WTC11 (cell line): ENCODE measurements at regions not wholly inside any gene's neighbourhood (a gene's known extent, or its start where the extent isn't known, plus 50 kb on each side); places are given as distances from the start of the nearest gene placed in this dataset.

Source experiments
- ATAC-seq: fragments of 200-7000 bp; cut with Tn5 transposase; 2 replicates; pipeline ENCODE4 v1.10.0; 2021; ENCODE audit warnings: mild to moderate bottlenecking, moderate library complexity
- CTCF ChIA-PET: fragments of 300-600 bp; sonication (Branson Sonifier 250); formaldehyde crosslinking; loops from one replicate; lab custom pipeline; 2021; ENCODE audit warnings: antibody characterized with exemption; lab: Charles Lee
- POLR2A ChIA-PET: fragments of 350-600 bp; sonication (Branson Sonifier 250); formaldehyde crosslinking; loops from one replicate; lab custom pipeline; 2021; ENCODE audit warnings: antibody characterized with exemption; lab: Charles Lee
- DNase-seq: peaks from one replicate; pipeline ENCODE4 v3.0.0; 2021; ENCODE audit warnings: low spot score
- H3K27ac Mint-ChIP-seq: 2 replicates; pipeline ENCODE4 v1.8.0; 2021; ENCODE audit warnings: mixed read lengths
- H3K27me3 Mint-ChIP-seq: 2 replicates; pipeline ENCODE4 v1.8.0; 2021; ENCODE audit warnings: low read depth, mild to moderate bottlenecking, moderate library complexity, mixed read lengths
- H3K36me3 Mint-ChIP-seq: 2 replicates; pipeline ENCODE4 v1.8.0; 2021; ENCODE audit warnings: mixed read lengths
- H3K4me1 Mint-ChIP-seq: 2 replicates; pipeline ENCODE4 v1.8.0; 2022; ENCODE audit warnings: mixed read lengths
- H3K4me3 Mint-ChIP-seq: 2 replicates; pipeline ENCODE4 v1.8.0; 2021; ENCODE audit warnings: mild to moderate bottlenecking, moderate library complexity, mixed read lengths
- H3K9me3 Mint-ChIP-seq: 2 replicates; pipeline ENCODE4 v1.8.0; 2021; ENCODE audit warnings: mixed read lengths
- CBFB ChIP-seq: sonication (generic); formaldehyde crosslinking; IDR thresholded peaks from 2 replicates; pipeline ENCODE4 v1.8.1; 2022; ENCODE audit warnings: mild to moderate bottlenecking, low read depth, missing genetic modification reagents
- ELF4 ChIP-seq: sonication (generic); formaldehyde crosslinking; IDR thresholded peaks from 2 replicates; pipeline ENCODE4 v1.8.1; 2022; ENCODE audit warnings: low read depth, mild to moderate bottlenecking, moderate library complexity, missing genetic modification reagents
- JAZF1 ChIP-seq: fragments of 250-450 bp; sonication (Bioruptor Pico); IDR thresholded peaks from 2 replicates; pipeline ENCODE4 v1.9.0; 2021; ENCODE audit warnings: moderate library complexity, mild to moderate bottlenecking, inconsistent platforms
- JUN ChIP-seq: sonication (generic); formaldehyde crosslinking; IDR thresholded peaks from 2 replicates; pipeline ENCODE4 v1.8.0; 2023; ENCODE audit warnings: mild to moderate bottlenecking, missing genetic modification reagents
- NFYB ChIP-seq: sonication (generic); formaldehyde crosslinking; conservative IDR thresholded peaks from 2 replicates; pipeline ENCODE4 v1.8.0; 2022; ENCODE audit warnings: low read depth, missing genetic modification reagents
- NR1H2 ChIP-seq: sonication (generic); formaldehyde crosslinking; IDR thresholded peaks from 2 replicates; pipeline ENCODE4 v1.9.0; 2021; ENCODE audit warnings: mild to moderate bottlenecking, moderate library complexity, missing genetic modification reagents
- NR3C1 ChIP-seq: sonication (generic); formaldehyde crosslinking; conservative IDR thresholded peaks from 2 replicates; pipeline ENCODE4 v1.8.1; 2023; ENCODE audit warnings: low read depth, mild to moderate bottlenecking, missing genetic modification reagents
- RELA ChIP-seq: sonication (generic); formaldehyde crosslinking; IDR thresholded peaks from 2 replicates; pipeline ENCODE4 v1.8.1; 2022; ENCODE audit warnings: missing genetic modification reagents, mild to moderate bottlenecking, borderline replicate concordance
- ZBTB21 ChIP-seq: sonication (generic); formaldehyde crosslinking; IDR thresholded peaks from 2 replicates; pipeline ENCODE4 v1.8.1; 2023; ENCODE audit warnings: mild to moderate bottlenecking, missing genetic modification reagents, borderline replicate concordance
- ZNF219 ChIP-seq: sonication (generic); formaldehyde crosslinking; IDR thresholded peaks from 2 replicates; pipeline ENCODE4 v1.8.0; 2023; ENCODE audit warnings: missing genetic modification reagents, mild to moderate bottlenecking, borderline replicate concordance
- ZNF232 ChIP-seq: sonication (generic); formaldehyde crosslinking; IDR thresholded peaks from 2 replicates; pipeline ENCODE4 v1.8.0; 2022; ENCODE audit warnings: mild to moderate bottlenecking, missing genetic modification reagents
- ZNF263 ChIP-seq: sonication (generic); formaldehyde crosslinking; IDR thresholded peaks from 2 replicates; pipeline ENCODE4 v1.8.1; 2022; ENCODE audit warnings: low read depth, mild to moderate bottlenecking, moderate library complexity, missing genetic modification reagents
- ZNF671 ChIP-seq: fragments of 250-450 bp; sonication (Bioruptor Pico); IDR thresholded peaks from 2 replicates; pipeline ENCODE4 v1.8.0; 2021; ENCODE audit warnings: mild to moderate bottlenecking
- TF ChIP-seq, protein P1 (sequence below): sonication (generic); formaldehyde crosslinking; IDR thresholded peaks from 2 replicates; pipeline ENCODE4 v1.8.1; 2022; ENCODE audit warnings: missing genetic modification reagents, borderline replicate concordance
- TF ChIP-seq, protein P2 (sequence below): sonication (generic); formaldehyde crosslinking; IDR thresholded peaks from 2 replicates; pipeline ENCODE4 v1.8.1; 2023; ENCODE audit warnings: mild to moderate bottlenecking, missing genetic modification reagents
- TF ChIP-seq, protein P3 (sequence below): sonication (generic); formaldehyde crosslinking; IDR thresholded peaks from 2 replicates; pipeline ENCODE4 v1.8.1; 2022; ENCODE audit warnings: mild to moderate bottlenecking, missing genetic modification reagents, moderate library complexity, borderline replicate concordance
- TF ChIP-seq, protein P4 (sequence below): sonication (generic); formaldehyde crosslinking; IDR thresholded peaks from 2 replicates; pipeline ENCODE4 v1.8.0; 2023; ENCODE audit warnings: missing genetic modification reagents, mild to moderate bottlenecking, borderline replicate concordance
- TF ChIP-seq, protein P5 (sequence below): sonication (generic); formaldehyde crosslinking; IDR thresholded peaks from 2 replicates; pipeline ENCODE4 v1.8.1; 2022; ENCODE audit warnings: mild to moderate bottlenecking, moderate library complexity, missing genetic modification reagents
- TF ChIP-seq, protein P6 (sequence below): fragments of 250-450 bp; sonication (Bioruptor Pico); IDR thresholded peaks from 2 replicates; pipeline ENCODE4 v1.8.0; 2021; ENCODE audit warnings: mild to moderate bottlenecking

DNA sequence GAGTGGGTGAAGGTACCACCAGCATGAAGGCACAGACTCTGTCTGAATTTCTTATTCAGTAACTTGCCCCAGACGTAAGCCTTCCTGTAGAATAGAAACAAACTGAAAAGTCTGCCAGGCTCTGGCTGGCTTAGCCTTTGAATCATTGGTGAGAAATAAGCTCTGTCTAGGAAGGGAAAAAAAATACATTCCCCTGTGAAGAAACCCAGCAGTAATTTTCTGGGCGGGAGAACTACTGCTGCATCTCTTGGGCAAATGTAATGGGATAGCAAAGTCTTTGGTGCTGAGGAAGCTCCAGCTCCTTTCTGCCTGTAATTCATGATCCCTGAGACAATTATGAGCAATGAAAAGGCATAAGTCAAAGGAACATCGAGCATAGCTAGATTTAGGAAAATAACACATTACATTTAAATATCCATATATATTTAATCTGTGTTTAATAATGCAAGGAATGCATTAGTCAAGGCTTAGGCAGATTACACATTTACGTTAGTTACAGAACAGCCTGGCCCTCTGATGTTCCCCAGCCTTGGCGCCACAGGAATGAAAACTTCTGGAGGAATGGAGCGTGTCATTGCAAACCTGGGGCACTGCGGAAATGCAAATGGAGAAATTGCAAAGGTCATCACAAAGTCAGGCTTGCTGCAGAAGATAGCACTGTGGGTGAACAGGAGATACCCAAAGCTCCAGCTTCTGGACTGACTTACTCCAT, 216.3 kb upstream of the CAMK1G start:
- ATAC-seq: no peak
- POLR2A ChIA-PET: no interaction called here

DNA sequence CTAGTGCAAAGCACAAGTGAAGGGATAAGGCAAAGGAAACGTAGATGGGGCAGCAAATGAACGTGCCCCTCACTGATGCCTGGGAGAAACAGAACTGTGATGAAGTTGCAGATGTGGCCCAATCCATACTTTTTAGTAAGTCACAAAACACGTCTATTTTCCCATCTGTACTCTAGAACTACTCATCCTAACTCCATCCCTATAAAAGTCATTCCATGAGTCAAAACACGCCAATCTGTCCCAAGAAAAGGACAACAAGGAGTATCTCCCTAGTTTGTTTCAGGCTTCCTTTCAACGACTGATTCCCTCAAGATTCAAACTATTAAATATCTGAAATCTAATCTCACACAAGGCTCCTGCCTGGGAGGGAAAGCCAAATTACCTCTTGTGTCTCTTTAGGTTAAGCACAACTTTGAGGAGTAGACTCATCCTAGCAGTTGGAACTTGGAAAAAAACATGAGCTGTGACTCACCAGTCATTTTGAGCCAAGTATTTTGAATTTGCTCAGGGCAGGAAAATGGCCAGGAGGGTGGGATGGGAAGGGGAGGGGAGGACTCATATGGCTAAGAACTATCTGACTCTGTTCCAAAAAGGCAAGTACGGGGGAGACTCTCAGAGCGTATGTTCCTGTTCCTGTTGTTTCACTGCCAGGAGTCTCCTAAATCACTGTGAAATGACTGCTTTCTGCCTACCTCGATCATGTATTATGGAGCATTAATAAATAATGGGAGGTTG, 214.5 kb upstream of the CAMK1G start:
- POLR2A ChIA-PET: no interaction called here

More for the DNA sequence above, 216.3 kb upstream of the CAMK1G start:
- peaks cover 8% of the 10 kb centered on the region for H3K36me3 Mint-ChIP-seq
- H3K4me3 Mint-ChIP-seq: no peak overlapping the region
- CTCF ChIA-PET: interaction anchor here (0.9 to 2.4 kb wide), 4 partner anchors 8 to 165 kb away, joined by 3 to 7 read pairs (median 4); no protein-coding TSS in a partner anchor
- peaks cover 40% of the 10 kb centered on the region for H3K4me1 Mint-ChIP-seq
- TF ChIP-seq, protein P1, sequence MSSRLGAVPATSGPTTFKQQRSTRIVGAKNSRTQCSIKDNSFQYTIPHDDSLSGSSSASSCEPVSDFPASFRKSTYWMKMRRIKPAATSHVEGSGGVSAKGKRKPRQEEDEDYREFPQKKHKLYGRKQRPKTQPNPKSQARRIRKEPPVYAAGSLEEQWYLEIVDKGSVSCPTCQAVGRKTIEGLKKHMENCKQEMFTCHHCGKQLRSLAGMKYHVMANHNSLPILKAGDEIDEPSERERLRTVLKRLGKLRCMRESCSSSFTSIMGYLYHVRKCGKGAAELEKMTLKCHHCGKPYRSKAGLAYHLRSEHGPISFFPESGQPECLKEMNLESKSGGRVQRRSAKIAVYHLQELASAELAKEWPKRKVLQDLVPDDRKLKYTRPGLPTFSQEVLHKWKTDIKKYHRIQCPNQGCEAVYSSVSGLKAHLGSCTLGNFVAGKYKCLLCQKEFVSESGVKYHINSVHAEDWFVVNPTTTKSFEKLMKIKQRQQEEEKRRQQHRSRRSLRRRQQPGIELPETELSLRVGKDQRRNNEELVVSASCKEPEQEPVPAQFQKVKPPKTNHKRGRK (CRISPR knock-in tag): no peak
- TF ChIP-seq ZNF219 (no peak), ZNF263 (CRISPR knock-in tag) (no peak), ZBTB21 (CRISPR knock-in tag) (no peak), NR1H2 (CRISPR knock-in tag) (no peak)
- TF ChIP-seq, protein P2, sequence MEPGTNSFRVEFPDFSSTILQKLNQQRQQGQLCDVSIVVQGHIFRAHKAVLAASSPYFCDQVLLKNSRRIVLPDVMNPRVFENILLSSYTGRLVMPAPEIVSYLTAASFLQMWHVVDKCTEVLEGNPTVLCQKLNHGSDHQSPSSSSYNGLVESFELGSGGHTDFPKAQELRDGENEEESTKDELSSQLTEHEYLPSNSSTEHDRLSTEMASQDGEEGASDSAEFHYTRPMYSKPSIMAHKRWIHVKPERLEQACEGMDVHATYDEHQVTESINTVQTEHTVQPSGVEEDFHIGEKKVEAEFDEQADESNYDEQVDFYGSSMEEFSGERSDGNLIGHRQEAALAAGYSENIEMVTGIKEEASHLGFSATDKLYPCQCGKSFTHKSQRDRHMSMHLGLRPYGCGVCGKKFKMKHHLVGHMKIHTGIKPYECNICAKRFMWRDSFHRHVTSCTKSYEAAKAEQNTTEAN (CRISPR knock-in tag): no peak
- TF ChIP-seq, protein P3, sequence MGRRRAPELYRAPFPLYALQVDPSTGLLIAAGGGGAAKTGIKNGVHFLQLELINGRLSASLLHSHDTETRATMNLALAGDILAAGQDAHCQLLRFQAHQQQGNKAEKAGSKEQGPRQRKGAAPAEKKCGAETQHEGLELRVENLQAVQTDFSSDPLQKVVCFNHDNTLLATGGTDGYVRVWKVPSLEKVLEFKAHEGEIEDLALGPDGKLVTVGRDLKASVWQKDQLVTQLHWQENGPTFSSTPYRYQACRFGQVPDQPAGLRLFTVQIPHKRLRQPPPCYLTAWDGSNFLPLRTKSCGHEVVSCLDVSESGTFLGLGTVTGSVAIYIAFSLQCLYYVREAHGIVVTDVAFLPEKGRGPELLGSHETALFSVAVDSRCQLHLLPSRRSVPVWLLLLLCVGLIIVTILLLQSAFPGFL: no peak
- TF ChIP-seq, protein P4, sequence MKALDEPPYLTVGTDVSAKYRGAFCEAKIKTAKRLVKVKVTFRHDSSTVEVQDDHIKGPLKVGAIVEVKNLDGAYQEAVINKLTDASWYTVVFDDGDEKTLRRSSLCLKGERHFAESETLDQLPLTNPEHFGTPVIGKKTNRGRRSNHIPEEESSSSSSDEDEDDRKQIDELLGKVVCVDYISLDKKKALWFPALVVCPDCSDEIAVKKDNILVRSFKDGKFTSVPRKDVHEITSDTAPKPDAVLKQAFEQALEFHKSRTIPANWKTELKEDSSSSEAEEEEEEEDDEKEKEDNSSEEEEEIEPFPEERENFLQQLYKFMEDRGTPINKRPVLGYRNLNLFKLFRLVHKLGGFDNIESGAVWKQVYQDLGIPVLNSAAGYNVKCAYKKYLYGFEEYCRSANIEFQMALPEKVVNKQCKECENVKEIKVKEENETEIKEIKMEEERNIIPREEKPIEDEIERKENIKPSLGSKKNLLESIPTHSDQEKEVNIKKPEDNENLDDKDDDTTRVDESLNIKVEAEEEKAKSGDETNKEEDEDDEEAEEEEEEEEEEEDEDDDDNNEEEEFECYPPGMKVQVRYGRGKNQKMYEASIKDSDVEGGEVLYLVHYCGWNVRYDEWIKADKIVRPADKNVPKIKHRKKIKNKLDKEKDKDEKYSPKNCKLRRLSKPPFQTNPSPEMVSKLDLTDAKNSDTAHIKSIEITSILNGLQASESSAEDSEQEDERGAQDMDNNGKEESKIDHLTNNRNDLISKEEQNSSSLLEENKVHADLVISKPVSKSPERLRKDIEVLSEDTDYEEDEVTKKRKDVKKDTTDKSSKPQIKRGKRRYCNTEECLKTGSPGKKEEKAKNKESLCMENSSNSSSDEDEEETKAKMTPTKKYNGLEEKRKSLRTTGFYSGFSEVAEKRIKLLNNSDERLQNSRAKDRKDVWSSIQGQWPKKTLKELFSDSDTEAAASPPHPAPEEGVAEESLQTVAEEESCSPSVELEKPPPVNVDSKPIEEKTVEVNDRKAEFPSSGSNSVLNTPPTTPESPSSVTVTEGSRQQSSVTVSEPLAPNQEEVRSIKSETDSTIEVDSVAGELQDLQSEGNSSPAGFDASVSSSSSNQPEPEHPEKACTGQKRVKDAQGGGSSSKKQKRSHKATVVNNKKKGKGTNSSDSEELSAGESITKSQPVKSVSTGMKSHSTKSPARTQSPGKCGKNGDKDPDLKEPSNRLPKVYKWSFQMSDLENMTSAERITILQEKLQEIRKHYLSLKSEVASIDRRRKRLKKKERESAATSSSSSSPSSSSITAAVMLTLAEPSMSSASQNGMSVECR: no peak
- H3K27me3 Mint-ChIP-seq: peaks cover 6% of the 10 kb centered on the region; the same call in 1 of the 2 replicates
- peaks cover 11% of the 10 kb centered on the region for H3K9me3 Mint-ChIP-seq
- DNase-seq: no peak
- no peak overlapping the region for H3K27ac Mint-ChIP-seq

More for the DNA sequence above, 214.5 kb upstream of the CAMK1G start:
- peaks cover 8% of the 10 kb centered on the region for H3K36me3 Mint-ChIP-seq
- TF ChIP-seq ZNF232 (no peak), ELF4 (no peak), NR3C1 (no peak), RELA (CRISPR knock-in tag) (no peak), CBFB (CRISPR knock-in tag) (no peak), ZNF671 (CRISPR knock-in tag) (no peak), JAZF1 (CRISPR knock-in tag) (no peak), JUN (CRISPR knock-in tag) (no peak), NFYB (CRISPR knock-in tag) (no peak)
- TF ChIP-seq, protein P5, sequence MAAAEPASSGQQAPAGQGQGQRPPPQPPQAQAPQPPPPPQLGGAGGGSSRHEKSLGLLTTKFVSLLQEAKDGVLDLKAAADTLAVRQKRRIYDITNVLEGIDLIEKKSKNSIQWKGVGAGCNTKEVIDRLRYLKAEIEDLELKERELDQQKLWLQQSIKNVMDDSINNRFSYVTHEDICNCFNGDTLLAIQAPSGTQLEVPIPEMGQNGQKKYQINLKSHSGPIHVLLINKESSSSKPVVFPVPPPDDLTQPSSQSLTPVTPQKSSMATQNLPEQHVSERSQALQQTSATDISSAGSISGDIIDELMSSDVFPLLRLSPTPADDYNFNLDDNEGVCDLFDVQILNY (CRISPR knock-in tag): no peak
- TF ChIP-seq, protein P6, sequence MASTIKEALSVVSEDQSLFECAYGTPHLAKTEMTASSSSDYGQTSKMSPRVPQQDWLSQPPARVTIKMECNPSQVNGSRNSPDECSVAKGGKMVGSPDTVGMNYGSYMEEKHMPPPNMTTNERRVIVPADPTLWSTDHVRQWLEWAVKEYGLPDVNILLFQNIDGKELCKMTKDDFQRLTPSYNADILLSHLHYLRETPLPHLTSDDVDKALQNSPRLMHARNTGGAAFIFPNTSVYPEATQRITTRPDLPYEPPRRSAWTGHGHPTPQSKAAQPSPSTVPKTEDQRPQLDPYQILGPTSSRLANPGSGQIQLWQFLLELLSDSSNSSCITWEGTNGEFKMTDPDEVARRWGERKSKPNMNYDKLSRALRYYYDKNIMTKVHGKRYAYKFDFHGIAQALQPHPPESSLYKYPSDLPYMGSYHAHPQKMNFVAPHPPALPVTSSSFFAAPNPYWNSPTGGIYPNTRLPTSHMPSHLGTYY (CRISPR knock-in tag): no peak
- TF ChIP-seq, protein P3: no peak
- no peak for ATAC-seq
- peaks cover 11% of the 10 kb centered on the region for H3K9me3 Mint-ChIP-seq
- CTCF ChIA-PET: interaction anchor here (0.6 to 1.3 kb wide), 2 partner anchors 15 to 52 kb away, joined by 4 to 6 read pairs; no protein-coding TSS in a partner anchor
- H3K27me3 Mint-ChIP-seq: peaks cover 6% of the 10 kb centered on the region; the same call in 1 of the 2 replicates
- no peak overlapping the region for H3K4me3 Mint-ChIP-seq
- H3K27ac Mint-ChIP-seq: no peak overlapping the region
- peaks cover 38% of the 10 kb centered on the region for H3K4me1 Mint-ChIP-seq
- no peak for DNase-seq
